ENCODE measurements at regions not wholly inside any gene's neighbourhood (a gene's known extent, or its start where the extent isn't known, plus 50 kb on each side); places are given as distances from the start of the nearest gene placed in this dataset.
A peak's percentile ranks its signal among the peaks of the same experiment; 100 is the strongest.

- intact Hi-C loops (cut with micrococcal nuclease; ENCODE audit: unreplicated experiment) (no loop called here), in situ Hi-C loops (cut with MboI) (no loop called here)
- TF ChIP-seq STAT1 (conservative IDR thresholded peaks at IDR 0.05) (no peak), KLF5 (IDR thresholded peaks at IDR 0.05; ENCODE audit: partially characterized antibody) (no peak), CBX3 (IDR thresholded peaks at IDR 0.05; ENCODE audit: borderline replicate concordance, low read depth) (no peak)
- Histone ChIP-seq H4K20me1 (ENCODE audit: control insufficient read depth, insufficient read depth) (no peaks in the 10 kb centered on the region), H3K27ac (ENCODE audit: control insufficient read depth, insufficient read depth) (no peak overlapping the region), H2AFZ (ENCODE audit: control insufficient read depth, low read depth, low read length) (no peak overlapping the region), H3K36me3 (ENCODE audit: control insufficient read depth in 2 of 2, insufficient read depth in 2 of 2, low read length in 1 of 2) (no peaks in the 10 kb centered on the region), H3K79me2 (ENCODE audit: control insufficient read depth, insufficient read depth, low read length) (no peaks in the 10 kb centered on the region), H3K4me2 (ENCODE audit: control insufficient read depth, insufficient read depth) (no peak overlapping the region), H3K4me3 (no peak overlapping the region), H3K4me1 (ENCODE audit: control insufficient read depth, insufficient read depth, low read length) (no peaks in the 10 kb centered on the region), H3K27me3 (replicated peaks in 1 of 2; ENCODE audit: control insufficient read depth in 2 of 2, insufficient read depth in 2 of 2, low read length in 1 of 2) (no peaks in the 10 kb centered on the region), H3K9ac (ENCODE audit: control insufficient read depth, insufficient read depth, low read length) (no peak overlapping the region), H3K9me3 (replicated peaks; ENCODE audit: control insufficient read depth, insufficient read depth, low read length) (no peaks in the 10 kb centered on the region)
- ChIA-PET RAD21 (ENCODE audit: unreplicated experiment) (no interaction called here), CTCF (interaction anchor here (1.3 kb wide), 1 partner anchor 10 kb away, joined by 3 read pairs; no protein-coding TSS in a partner anchor), POLR2A (no interaction called here), SMC1A (ENCODE audit: uncharacterized antibody, unreplicated experiment) (interaction anchor here (1.3 kb wide), 1 partner anchor 10 kb away, joined by 3 read pairs; no protein-coding TSS in a partner anchor)
- DNase-seq (ENCODE audit: low read depth, low spot score) (no peak), FAIRE-seq (no peak), ATAC-seq (peak; percentile 46)
- BruUV-seq (replicated peaks), result no TSS peak
- WGBS (ENCODE audit: insufficient coverage, insufficient replicate concordance, low lambda C conversion rate, missing lambda C conversion rate), result 21% methylated on average over 9 of the region's 9 CpGs
Observed at GRCh38 chr13:69168436-69168835, 939.2 kb upstream of the ATXN8OS start.

- intact Hi-C loops (cut with micrococcal nuclease; ENCODE audit: unreplicated experiment), result no loop called here
- FAIRE-seq, result no peak
- SMC1A ChIA-PET (ENCODE audit: uncharacterized antibody, unreplicated experiment), result no interaction called here
- TF ChIP-seq RELA (IDR thresholded peaks at IDR 0.05; ENCODE audit: borderline replicate concordance, partially characterized antibody) (no peak), SKIL (IDR thresholded peaks at IDR 0.05; ENCODE audit: low read depth, poor library complexity, severe bottlenecking) (no peak), NR2C1 (IDR thresholded peaks at IDR 0.05) (no peak), TAF1 (IDR thresholded peaks at IDR 0.05; ENCODE audit: borderline replicate concordance, low read depth, low read length) (no peak), NBN (IDR thresholded peaks at IDR 0.05) (no peak), CHD2 (IDR thresholded peaks at IDR 0.05; ENCODE audit: borderline replicate concordance, low read depth, low read length) (no peak), ZBTB33 (IDR thresholded peaks at IDR 0.05) (no peak), ZSCAN29 (IDR thresholded peaks at IDR 0.05) (no peak), ETV6 (conservative IDR thresholded peaks at IDR 0.05 in 1 of 2, IDR thresholded peaks at IDR 0.05 in 1 of 2; ENCODE audit: borderline replicate concordance in 1 of 2, low read depth in 1 of 2) (no peak)
Observed at GRCh38 chr13:69155136-69155535, 952.5 kb upstream of the ATXN8OS start.

More at GRCh38 chr13:69155136-69155535, 952.5 kb upstream of the ATXN8OS start:
- Histone ChIP-seq H3K4me3 (no peak overlapping the region), H3K79me2 (ENCODE audit: control insufficient read depth, insufficient read depth, low read length) (no peaks in the 10 kb centered on the region), H3K27me3 (replicated peaks in 1 of 2; ENCODE audit: control insufficient read depth in 2 of 2, insufficient read depth in 2 of 2, low read length in 1 of 2) (no peaks in the 10 kb centered on the region), H3K36me3 (ENCODE audit: control insufficient read depth in 2 of 2, insufficient read depth in 2 of 2, low read length in 1 of 2) (no peaks in the 10 kb centered on the region), H3K27ac (ENCODE audit: control insufficient read depth, insufficient read depth) (no peak overlapping the region), H3K9me3 (replicated peaks; ENCODE audit: control insufficient read depth, insufficient read depth, low read length) (no peaks in the 10 kb centered on the region), H3K4me1 (ENCODE audit: control insufficient read depth, insufficient read depth, low read length) (no peaks in the 10 kb centered on the region), H4K20me1 (ENCODE audit: control insufficient read depth, insufficient read depth) (no peaks in the 10 kb centered on the region), H2AFZ (ENCODE audit: control insufficient read depth, low read depth, low read length) (no peak overlapping the region), H3K9ac (ENCODE audit: control insufficient read depth, insufficient read depth, low read length) (no peak overlapping the region), H3K4me2 (ENCODE audit: control insufficient read depth, insufficient read depth) (no peak overlapping the region)
- RAD21 ChIA-PET (ENCODE audit: unreplicated experiment), result no interaction called here
- 0% methylated on average over 2 of the region's 2 CpGs for WGBS (ENCODE audit: insufficient coverage, insufficient replicate concordance, low lambda C conversion rate, missing lambda C conversion rate)
- BruUV-seq (replicated peaks), result no TSS peak
- ATAC-seq (no peak), DNase-seq (ENCODE audit: low read depth, low spot score) (no peak)
- in situ Hi-C loops (cut with MboI), result no loop called here
- POLR2A ChIA-PET, result no interaction called here
- CTCF ChIA-PET, result no interaction called here
